SK-MEL-5 (cell line): ENCODE measurements at regions not wholly inside any gene's neighbourhood (a gene's known extent, or its start where the extent isn't known, plus 50 kb on each side); places are given as distances from the start of the nearest gene placed in this dataset.
"Not testable (repeated sequence)": the region's sequence is repeated elsewhere in the genome, so short reads cannot be mapped to it uniquely, and the experiment has no call there.

Experiments
- DNase-seq: peaks from one replicate; pipeline ENCODE4 v3.0.0-alpha.2; 2016; ENCODE audit warnings: low read depth, low spot score
- in situ Hi-C: cut with HindIII; loops from 2 replicates; pipeline ENCODE4 v1.10.0; 2016; ENCODE audit warnings: low sequenced_read_pairs, high pct_unique_total_duplicates, low pct_unique_long_range_greater_than_20kb

DNA sequence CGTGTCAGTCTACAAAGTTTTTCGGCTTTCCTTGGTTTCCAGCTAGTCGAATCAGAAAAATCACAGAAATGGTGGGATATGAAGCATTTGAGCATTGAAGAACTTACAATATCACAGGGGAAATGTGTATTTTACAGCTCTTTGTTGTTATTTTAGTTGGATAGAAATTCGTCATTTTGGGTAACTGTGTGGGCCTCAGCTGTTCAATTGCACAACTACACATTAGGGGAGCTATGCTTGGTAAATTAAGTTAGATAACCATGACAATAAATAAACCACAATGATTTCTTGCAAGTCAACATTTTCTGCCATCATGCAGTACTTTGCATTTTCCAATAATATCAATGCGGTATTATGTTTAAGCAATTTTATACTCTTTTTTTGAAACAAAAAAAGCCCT, 80.4 kb upstream of the ANK3 start:
- no peak for DNase-seq
- in situ Hi-C loops, result no loop called here

DNA sequence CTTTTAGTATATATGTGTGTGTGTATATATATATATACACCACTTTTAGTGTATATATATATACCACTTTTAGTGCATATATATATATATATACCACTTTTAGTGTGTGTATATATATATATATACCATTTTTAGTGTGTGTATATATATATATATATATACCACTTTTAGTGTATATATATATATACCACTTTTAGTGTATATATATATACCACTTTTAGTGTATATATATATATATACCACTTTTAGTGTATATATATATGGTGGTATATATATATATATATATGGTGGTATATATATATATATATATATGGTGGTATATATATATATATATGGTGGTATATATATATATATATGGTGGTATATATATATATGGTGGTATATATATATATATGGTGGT, 79.5 kb upstream of the ANK3 start:
- DNase-seq, in situ Hi-C loops: not testable (repeated sequence)

DNA sequence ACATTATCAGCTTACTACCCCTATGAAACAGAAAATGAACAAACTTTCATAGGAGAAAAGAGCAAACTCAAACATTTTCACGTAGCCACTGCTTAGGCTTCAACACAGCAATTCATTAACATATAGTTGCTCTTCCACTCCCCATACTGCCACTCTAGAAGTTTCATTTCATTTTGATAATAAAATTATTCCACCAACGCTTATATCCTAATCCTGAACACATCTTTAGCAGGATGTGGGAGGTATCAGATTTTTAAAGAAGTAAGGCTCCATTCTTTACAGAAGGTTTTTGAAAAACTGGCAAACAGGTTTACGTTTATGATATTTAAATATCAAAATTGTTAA, 77.5 kb upstream of the ANK3 start:
- in situ Hi-C loops, result no loop called here
- DNase-seq, result no peak

DNA sequence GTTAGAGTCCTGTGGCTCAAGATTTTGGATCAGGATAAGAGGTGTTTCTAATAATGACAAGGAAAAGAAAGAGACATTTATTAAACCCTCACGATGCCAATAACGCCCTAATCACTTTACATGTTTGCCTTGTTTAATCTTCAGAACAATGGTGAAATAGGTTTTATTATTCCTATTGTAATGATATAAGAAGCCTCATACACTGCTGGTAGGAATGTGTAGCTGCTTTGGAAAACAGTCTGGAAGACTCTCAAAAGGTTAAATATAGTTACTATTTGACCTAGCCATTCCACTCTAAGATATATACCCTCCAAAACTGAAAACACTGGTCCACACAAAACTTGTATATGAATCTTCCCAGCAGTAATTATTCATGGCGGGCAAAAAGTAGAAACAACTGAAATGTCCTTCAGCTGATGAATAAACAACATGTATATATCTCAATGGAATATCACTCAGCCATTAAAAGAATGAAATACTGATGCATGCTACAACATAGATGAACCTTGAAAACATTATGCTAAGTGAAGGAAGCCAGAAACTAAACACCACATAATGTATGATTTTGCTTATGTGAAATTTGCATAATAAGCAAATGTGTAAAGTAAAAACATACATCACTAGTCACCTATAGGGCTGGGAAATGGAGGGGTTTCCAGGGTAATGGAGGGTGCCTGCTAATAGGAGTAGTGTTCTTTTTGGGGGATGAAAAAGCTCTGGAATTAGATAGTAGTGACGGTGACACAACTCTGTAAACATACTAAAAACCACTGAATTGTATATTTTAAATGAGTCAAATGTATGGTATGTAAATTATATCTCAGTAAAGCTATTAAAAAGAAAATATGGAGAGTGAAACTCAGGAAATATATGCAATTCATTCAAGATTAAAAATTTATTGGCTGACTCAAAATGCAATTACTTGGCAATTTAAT, 76.9 kb upstream of the ANK3 start:
- DNase-seq, result no peak
- in situ Hi-C loops, result no loop called here

DNA sequence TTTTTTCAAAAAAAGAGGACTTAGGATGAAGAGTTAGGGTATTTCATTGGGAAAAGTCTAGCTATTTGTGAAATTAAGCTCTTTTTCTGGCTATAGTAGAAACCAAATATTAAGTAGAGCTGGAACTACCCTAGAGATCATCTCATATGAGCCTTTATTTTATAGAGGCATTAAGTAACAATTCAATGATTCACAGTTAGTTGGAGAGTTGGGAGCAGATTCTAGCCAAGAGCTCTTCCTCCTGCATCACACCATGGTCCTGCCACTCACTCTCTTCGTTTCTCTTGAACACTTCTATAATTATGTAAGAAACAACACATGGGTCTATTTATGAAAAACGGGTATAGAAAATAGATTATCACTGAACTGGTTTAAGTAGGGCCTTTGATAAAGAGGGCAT, 76.1 kb upstream of the ANK3 start:
- in situ Hi-C loops, result no loop called here

DNA sequence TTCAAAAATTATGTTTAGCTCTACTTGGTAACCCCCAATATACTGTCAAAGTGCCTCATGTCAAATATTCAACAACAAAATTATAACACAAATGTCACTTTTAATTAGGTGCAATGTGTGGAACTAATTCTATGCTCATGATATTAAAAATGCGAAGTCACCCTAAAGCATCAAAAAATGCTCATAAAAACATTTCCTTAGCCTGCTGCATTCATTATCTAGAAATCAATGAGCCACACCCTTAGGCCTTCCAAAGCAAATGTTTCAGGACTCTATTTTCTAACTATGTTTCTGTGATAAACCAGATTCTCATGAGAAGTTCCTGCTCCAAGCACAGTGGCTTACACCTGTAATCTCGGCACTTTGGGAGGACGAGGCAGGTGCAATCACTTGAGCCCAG, 75.0 kb upstream of the ANK3 start:
- DNase-seq, result no peak
- in situ Hi-C loops, result no loop called here

More for the DNA sequence above, 76.1 kb upstream of the ANK3 start:
- no peak for DNase-seq

DNA sequence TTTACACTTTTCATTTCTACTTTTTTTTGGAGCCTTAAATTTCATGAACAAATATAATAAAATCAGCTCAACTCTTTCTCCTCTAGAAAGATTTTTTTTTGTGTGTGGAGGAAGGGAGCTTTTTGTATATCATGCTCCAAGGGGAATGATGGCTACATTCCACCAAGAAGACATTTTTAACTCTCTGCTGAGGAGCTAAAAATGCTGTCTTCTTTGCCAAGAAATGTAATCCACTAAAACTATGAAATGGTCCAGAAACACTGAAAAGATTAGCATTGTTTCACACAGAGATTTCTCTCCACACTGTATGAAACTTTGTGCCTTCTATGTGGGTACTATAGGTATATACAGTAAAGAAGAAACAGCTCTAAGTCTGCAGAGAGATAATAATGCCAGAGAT, 74.1 kb upstream of the ANK3 start:
- in situ Hi-C loops, result no loop called here

DNA sequence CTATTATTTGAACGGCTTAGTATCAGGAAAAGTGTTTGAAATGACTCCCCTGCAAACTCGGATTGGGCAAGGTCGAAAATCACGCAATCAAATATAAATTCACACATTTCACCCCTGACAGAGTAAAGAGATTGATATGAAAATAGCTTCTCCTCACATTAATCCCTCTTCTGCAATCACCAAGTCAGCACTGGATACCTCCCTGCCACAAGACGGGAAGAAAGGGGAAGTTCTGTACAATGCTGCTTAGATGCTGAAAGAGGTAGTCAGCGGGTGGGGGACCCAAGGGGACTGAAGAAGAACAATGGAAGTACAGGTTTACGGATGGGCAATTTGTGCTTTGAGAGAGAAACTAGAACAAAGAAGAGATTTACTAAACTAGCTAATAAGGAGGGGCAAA, 72.0 kb upstream of the ANK3 start:
- DNase-seq, result no peak
- in situ Hi-C loops, result no loop called here

More for the DNA sequence above, 74.1 kb upstream of the ANK3 start:
- DNase-seq, result no peak

DNA sequence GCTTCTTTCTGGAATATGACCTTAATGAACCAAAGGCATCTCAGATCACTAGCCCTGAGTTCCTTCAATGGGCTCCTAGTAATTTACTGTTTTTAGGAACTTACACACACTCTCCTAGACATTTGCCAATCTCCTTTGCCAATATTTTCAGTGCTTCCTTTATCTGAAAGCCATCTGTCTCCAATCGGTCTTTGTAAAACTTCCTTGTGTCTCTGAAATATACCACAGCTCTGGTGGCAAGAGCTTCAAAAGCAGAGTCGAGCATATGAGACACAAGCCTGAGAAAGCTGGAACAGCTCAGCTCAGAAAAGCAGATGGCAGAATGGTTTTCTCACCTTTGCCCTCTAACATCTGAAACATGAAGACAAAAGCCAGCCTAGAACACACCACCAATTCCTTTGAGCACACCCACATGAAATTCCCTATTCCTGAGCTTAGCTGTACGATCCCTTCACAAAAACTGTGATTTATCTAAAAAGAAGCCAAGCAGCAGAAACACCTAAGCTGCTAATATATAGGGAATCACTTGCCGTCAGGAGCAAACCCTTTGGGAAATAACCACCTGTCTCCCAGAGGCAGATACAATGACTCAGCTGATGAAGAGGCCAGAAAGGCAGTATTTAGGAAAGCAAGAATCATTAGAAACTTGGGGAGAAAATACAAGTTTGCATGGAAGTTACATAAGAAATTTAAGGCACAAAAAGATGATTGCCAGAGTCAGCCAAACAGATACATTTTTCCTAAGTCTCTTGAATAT, 70.2 kb upstream of the ANK3 start:
- DNase-seq, result no peak
- in situ Hi-C loops, result no loop called here

DNA sequence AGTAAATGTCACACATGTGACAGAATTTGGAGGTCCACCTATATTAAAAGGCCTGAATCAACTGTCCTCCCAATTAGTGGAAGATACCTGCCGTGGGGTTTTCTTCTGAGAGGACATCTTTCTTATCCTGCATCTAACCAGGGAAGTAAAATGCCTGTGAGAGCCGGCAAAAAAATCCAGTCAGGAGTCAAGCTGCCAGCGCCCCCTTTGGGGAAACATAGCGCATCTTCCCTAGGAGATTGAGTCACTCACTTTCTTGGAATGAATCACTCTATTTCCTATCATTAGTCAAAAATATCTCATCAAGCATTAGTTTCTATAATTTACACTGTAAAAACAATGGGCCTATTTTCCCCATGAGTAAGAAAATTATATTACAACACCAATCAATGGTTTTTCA, 66.4 kb upstream of the ANK3 start:
- peak; percentile 2 for DNase-seq
- in situ Hi-C loops, result no loop called here

DNA sequence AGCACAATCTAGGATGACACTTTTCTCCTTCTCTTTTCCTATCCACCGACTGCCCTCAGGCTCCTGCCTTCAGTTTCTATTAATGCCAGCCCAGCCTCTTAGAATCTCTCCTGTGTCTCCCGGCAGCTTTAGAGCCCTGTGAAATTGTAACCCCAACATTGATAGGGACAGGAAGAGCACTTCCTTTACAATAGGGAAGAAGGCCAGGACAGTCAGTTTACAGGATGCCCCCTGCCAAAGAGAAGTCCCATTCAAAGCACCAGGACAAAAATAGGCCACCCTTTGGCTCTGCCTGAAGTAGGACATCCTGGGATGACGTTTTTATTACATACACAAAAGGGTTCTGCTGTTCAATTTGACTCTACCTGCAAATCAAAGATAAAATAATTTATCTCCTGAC, 64.7 kb upstream of the ANK3 start:
- in situ Hi-C loops, result no loop called here
- no peak for DNase-seq

DNA sequence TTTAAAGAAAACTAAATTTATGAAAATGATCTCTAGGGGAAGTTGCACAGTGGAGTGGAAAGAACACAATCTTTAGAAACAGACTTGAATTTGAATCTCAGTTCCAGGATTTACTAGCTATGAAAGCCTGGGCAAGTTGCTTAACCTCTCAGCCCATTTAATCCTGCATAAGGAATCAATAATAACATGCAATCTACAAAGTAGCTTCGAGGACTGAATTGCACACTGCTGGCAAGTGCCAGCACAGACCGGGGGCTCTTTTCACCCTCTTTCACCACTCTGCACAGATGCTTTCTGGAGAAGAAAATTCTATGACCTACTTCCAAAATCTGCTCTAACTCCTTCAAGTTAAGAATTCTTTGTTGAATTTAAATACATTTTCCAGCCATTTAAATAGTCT, 63.4 kb upstream of the ANK3 start:
- in situ Hi-C loops, result no loop called here

DNA sequence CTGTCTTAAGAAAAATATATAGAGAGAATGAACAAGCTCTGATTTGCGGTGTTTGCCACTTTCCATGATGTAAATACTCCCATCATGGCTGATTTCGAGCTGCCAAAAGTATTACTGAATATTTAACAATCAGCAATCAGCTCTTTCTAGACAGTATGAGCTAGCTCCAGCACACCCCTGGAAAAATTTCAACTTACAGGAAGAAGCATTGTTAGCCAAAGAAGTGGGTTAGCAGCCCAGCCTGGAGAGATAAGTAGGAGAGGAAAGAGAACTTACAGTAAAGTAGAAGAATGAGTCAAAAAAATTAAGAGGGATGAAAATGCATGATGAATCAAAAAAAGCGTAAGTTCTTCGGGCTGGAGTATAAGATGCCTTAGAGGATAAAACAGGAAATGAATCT, 60.6 kb upstream of the ANK3 start:
- no peak for DNase-seq
- in situ Hi-C loops, result no loop called here

More for the DNA sequence above, 63.4 kb upstream of the ANK3 start:
- DNase-seq, result no peak

DNA sequence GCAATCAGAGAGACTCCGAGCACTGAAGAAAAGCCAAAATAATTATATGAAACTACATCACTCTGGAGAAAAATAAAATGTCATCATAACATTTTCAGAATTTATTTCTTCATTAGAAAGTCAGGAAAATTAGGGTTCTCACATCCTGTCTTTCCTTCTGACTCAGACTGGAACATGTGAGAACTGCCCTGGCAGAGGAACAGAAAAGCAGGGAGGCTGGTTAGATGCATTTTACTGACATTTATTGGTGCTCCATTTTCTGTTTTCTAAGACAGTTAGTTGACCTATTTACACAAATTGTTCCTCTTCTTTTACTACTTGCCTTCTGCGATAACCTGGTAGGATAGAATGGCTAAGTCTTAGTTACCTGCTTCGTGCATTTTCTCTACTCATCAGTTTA, 58.6 kb upstream of the ANK3 start:
- DNase-seq, result no peak
- in situ Hi-C loops, result no loop called here

DNA sequence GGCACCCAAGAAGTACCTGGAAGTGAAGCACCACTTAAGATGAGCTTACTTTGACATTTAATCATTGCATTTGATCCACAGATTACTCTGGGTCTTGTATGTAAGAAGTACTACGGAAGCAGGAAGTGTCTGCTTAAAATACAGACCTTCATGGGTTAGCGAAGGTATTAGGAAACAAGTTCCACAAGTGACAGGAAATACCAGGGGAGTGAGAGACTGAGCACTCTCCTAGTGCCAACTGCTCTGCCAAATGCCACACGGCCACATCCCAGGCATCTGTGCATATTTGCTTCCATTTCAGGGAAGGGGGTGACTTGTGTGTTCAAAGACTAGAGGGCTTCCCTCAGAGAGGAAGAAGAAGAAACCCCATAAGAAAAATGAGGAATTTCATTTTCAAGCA, 57.2 kb upstream of the ANK3 start:
- in situ Hi-C loops, result no loop called here

DNA sequence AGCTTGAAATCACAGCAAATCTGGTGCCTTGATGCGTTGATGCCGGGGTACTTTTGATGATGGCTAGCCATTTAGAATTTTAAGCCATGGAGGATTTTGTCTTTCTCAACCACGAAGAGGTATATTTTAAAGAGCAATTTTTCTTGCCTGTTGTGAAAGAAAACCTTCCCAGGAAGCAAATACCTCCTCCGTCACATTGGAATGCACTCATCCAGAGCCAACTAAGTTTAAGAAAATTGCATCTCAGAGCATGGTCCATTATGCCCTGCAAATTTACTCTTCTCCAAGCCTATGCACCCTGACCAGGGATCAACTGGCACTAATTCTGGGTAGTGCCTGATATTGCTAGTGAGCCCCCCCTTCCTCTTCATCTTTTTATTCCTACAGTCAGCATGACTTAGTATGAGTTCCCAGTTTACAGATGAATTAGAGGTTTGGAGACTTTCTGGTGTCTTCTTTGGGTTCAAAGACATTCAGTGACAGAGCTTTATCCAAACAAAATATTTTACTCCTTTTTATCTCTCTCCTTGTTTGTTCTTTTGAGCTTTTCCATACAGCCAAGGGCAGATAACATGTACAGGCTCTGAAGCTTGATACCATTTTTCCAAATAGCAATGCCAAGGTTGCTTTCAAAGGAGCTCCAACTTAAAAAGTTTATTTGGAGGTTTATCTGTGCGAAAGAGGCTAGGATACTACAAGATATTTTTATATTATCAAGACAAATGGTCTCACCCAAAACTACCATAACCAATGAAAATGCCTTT, 56.6 kb upstream of the ANK3 start:
- in situ Hi-C loops, result no loop called here
- no peak for DNase-seq

More for the DNA sequence above, 57.2 kb upstream of the ANK3 start:
- no peak for DNase-seq

DNA sequence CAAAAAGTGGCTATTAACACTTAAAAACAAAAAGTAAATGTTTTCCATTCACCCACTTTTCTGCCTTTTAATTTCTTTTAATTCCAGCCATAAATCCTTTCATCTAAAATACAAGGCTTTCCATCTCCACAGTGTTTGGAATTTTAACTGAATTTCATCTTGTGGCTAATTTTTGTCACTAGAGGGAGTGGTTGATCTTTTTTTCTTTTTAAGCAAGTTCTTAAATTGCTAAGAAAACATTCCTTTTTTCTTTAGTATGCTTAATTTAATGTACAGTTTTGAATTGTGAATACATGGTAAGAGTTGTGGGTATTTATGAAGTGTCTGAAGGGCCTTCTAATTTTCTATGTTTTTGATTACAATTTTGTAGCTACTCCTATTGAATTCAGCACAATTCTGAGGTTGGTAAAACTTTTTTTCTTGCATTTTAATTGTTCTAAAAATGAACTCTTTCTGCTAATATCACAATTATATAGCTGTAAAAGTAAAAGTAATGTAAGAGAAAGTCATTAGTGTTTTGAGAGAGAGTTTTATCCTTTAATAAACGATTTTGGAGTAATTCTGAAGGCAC, 54.9 kb upstream of the ANK3 start:
- in situ Hi-C loops, result no loop called here
- peak; percentile 39 for DNase-seq

DNA sequence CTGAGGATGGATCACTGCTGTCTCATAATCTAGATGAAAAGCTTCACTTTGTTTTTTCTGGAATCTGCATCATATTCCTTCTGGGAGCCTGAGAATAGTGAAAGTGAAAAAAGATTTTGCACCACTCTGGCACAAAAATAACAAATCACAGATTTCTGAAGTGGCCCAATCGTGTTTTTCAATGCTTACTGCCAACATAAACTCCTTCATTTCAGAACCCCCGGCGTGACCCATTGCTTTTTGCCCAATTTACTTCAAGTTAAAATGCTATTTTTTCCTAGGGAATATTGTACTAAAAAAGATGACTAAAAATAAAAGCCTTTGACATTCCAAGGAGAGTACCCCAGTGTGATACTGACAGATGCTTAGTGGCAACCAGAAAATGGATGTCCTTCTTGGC, 53.7 kb upstream of the ANK3 start:
- no peak for DNase-seq
- in situ Hi-C loops, result no loop called here
